NB4 (cell line): ENCODE measurements at regions not wholly inside any gene's neighbourhood (a gene's known extent, or its start where the extent isn't known, plus 50 kb on each side); places are given as distances from the start of the nearest gene placed in this dataset.

Experiments used
- CTCF ChIP-seq: IDR thresholded peaks from one replicate; pipeline ENCODE4 v1.5.1; 2012; ENCODE audit warnings: low read depth, low read length
- MAX ChIP-seq: IDR thresholded peaks from 2 replicates; pipeline ENCODE4 v1.6.1; 2011; ENCODE audit warnings: low read depth, low read length
- POLR2A ChIP-seq: IDR thresholded peaks from 2 replicates; pipeline ENCODE4 v1.6.1; 2011; ENCODE audit warnings: mild to moderate bottlenecking; ENCODE audit not compliant: insufficient read length; ENCODE audit errors: extremely low read depth

- no peak for TF ChIP-seq CTCF
- TF ChIP-seq MAX = no peak
- no peak for TF ChIP-seq POLR2A
Measured at GRCh38 chr11:79926707-79927106, 485.9 kb upstream of the TENM4 start.
